ENCODE measurements at regions not wholly inside any gene's neighbourhood (a gene's known extent, or its start where the extent isn't known, plus 50 kb on each side); places are given as distances from the start of the nearest gene placed in this dataset.

DNA sequence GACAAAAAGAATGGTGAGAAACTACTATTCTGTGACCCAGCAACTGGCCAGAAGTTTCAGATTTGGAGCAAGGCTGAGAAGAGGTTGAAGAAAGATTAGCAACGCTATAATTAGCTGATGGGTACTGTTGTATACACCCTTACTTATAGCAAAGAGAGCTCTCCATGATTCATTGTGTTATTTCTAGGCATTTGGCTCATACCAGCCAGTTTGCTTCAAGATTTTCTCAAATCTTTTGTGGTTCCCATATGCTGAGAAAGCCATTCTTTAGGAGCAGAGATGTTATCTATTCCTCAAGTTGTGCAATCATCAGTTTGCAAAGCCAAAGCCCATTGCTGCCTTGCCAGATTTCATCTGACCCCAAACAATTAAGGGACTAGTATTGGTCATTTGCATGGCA is 179.4 kb downstream of the ETS1 start:
- FAIRE-seq (no peak), DNase-seq (ENCODE audit: low spot score in 2 of 2) (no peak)

DNA sequence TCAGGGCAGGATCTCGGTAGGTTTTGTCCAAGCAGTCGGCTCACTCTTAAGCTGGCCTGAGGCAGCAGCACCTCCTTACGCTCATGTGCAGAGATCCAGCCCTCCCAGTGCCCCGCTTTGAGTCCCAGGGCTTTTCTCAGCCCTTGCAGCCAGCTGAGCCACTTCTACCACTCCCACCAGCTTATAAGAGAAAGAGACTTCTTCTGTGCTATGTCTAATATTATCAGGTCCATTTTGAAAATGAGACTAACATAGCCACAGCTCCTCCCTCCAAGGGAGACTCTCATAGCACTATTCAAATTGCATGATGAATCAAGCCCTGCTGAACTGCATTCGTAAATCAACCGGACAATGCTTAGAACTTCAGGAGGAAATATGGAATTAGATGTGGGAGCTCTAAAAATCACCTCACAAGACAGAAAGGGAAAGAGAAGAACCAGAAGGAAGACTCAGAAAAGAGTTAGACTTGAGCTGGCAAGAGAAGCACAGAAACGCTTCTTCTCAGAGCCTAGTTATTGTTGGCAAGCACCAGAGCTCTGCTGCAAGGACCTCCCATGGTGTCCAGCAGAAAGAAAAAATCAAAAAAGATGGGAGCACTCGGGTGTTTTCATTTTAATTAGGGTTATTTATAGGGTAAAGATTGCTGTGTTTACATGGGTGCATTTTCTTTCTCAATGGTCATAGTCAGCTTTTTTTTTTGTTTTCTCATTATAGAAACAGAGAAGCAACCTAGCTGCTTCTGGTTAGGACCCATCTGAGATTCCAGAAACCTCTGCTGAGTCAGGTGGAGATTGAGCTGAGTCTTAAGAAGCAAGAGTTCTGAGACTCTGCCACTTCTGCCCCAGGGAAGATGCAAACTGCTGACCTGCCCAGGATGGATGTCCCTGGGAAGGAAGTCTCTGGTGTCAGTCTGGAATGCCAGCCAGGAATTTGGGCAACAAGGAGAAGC is 181.4 kb downstream of the ETS1 start:
- no peak for FAIRE-seq
- DNase-seq (ENCODE audit: low spot score in 2 of 2) = no peak

DNA sequence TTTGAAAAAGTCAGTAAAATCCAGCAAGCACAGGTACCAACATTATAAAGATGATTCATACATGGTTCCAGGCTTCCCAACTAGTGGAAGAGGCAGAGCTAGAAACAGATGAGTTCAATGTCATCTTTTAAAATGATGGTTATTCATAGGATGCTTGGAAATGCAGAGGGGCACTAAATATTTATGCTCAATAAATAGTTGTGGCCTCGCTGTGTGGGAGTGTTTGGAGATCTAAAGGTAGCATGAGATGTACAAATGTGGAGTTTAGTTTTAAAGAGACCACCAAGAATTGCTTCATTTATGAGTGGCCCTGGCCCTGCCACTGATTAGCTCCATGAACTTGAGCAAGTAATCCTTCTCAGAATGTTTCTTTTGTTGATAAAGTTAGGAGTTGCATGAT is 182.2 kb downstream of the ETS1 start:
- FAIRE-seq (no peak), DNase-seq (ENCODE audit: low spot score in 2 of 2) (no peak)

DNA sequence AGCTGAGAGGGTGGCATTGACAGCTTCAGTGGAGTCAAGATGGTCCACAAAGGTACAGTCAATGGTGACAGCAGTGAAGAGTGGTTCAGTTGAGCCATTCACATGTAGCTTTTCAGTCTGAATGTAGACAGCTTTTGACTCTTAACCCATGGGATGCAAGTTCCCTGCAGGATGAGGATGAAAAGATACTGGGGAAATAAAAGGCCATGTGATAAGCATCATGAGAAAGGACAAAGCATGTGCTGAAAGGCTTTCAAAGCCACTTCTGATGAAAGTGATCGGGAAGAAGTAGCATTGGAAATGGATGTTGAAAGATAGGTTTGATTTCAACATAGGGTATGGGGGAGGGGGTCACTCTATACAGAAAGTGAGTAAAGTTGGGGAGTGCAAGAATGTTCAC is 182.9 kb downstream of the ETS1 start:
- no peak for DNase-seq (ENCODE audit: low spot score in 2 of 2)
- no peak for FAIRE-seq

DNA sequence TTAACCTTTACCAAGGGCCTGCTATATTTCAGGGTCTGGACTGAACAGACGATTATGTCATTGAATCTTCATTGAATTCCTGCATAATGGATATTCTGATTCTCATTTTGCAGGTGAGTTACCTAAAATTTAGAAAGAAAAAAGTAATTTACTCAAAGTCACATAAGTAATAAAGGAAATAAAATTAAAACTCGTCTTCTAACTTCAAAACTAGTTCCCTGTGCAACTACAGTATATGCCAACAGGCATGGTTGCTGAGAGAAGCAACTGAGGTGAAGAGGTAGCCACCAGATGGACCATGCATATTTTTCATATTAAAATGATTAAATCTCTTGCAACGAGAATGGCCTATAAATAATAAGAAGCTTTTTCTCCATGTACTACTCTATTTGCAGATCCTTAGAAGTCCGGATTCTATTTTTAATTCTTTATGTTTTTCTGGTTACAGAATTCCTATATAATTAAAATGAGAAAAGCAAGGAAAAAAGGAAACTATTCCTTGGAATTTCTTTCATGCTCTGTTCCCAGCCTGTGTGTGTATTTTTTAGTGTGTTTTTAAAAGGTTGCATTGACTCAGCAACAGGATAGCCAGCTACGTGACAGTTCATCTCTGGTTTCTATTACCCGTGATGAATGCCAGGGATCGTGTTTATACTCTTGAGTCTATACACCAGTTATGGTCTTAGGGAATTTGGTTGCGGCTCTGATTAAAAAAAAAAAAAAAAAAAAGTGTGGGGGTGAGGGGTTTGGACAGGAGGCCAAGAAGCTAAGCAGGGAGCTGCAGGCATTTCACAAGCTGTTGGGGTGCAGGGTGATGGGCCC is 186.8 kb downstream of the ETS1 start:
- no peak for DNase-seq (ENCODE audit: low spot score in 2 of 2)
- no peak for FAIRE-seq

DNA sequence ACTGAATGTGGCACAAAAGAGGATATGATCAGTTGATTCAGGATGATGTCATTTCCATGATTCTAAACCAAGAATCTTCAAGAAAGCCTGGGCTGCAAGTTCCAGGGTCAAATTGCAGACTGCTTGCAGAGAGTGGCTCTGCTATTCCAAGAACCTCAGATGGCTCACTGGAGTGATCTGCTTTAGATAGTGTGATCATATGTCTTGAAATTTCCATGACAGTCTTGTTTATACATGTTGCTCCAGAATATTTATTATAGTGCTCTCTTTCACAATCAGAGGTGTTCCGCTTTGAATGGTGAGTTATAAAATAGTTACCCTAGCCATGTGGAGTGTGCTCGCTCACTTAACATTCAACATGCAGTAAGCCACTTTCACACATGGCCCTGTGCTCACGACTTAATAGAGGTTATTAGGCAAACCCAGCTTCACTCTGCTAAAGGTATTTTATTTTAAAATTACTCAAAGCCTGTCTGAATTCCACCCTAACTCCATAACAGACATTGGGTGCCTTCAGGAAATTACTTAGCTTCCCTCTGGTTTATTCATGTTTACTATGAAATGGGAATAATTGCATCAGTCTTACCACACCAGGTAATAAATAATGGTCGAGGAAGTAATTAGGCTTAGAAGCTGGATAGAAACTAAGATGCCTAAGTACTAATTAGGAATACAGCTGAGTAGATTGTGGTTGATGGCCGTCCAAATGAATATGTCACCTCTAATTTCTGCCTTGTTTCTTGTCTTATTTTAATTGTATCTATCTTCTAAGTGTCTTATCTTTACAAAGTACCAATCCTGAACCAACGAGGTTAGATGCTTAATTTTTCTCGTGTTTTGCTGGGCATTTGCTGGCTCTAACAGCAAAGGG is 187.9 kb downstream of the ETS1 start:
- DNase-seq (ENCODE audit: low spot score in 2 of 2) (no peak), FAIRE-seq (no peak)

DNA sequence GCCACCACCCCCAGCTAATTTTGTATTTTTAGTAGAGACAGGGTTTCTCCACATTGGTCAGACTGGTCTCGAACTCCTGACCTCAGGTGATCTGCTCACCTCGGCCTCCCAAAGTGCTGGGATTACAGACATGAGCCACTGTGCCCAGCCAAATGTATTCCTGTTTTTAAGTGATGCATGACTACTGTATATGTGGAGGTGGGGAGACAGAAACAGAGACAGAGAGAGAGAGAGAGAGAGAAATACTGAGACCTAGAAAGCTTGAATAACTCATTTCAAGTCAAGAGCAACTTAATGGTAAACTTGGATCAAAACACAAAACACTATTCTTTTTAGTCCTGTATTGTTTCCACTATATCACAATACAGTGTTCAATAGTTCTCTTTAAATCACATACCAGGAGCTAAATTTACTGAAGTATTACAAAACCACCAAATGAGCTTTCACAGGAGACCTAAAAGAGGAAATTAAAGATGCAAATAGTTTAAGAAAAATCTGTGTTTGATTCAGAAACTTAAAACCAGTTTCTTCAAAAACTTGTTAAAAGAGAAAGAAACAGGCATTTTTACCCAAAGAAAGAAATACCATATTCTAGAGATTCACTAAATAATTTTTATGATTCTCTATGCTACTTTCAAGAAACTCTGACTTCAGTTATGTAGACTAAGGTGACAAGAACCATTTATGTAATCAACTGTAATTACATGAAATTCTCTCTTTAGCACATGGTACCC is 188.7 kb downstream of the ETS1 start:
- DNase-seq (ENCODE audit: low spot score in 2 of 2) = no peak
- FAIRE-seq = no peak

DNA sequence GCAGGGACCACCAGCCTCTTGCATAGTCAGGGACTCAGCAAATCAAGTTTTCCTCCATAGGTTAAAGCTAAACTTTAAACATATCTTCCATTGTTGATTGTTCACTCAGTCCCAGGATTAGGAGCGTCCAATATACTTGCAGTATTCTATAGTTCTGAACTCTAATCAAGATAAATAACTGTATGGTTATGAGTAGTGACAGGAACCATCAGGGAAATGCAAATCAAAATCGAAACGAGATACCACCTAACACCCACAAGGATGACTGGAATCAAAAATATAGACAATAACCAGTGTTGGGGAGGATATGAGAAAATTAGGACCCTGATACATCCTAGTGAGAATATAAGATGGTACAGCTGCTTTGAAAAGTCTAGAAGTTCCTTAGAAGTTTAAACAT is 190.0 kb downstream of the ETS1 start:
- no peak for DNase-seq (ENCODE audit: low spot score in 2 of 2)
- FAIRE-seq = no peak

DNA sequence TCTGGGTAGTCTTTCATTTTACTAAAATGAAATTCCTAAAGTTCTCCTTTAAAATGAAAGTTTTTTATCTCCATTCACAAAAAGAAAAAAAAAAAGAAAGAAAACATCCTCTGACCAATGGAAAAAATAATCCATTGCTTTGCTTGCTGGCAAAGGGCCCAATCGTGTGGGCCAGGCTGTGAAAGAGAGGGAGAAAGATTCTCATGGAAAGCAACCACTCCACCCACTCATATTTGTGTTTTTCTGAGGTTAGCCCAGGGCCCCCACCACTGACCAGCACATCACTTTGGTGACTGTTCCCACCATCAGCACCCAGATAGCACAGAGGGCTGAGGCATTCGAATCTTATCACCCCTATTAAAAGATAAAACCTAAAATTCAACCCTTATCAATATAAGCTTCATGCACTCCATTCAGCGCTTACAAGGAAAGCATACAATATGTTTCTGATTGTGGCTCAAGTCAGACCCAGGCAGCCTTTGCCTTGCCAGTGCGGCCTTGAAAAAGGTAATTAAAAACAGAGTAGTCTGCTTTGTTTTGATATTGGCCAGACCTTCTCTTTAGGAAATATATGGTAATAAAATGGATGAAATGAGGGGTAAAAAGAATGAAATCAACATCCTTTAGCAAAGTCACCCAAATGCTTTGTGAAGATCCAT is 192.8 kb downstream of the ETS1 start:
- DNase-seq (ENCODE audit: low spot score in 2 of 2) = no peak

DNA sequence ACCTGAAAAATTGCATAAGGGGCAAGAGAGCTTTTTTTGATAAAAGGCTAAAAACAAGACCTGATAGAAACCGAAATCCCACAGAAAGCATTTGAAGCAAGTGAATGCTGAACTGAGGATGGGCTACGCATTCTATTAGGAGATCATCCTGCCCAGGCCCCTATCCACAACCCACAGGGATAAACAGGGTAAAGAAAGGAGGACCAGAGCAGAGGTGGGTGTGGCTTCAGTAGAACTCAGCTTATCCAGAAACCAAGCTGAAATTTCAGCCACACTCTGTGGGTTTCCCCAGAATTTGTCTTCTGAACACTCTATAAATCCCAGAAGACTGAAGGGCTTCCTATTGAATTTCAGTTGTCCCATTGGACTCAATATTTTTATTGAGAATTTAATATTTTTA is 195.1 kb downstream of the ETS1 start:
- no peak for DNase-seq (ENCODE audit: low spot score in 2 of 2)
- FAIRE-seq = no peak

More for the DNA sequence above, 192.8 kb downstream of the ETS1 start:
- no peak for FAIRE-seq

DNA sequence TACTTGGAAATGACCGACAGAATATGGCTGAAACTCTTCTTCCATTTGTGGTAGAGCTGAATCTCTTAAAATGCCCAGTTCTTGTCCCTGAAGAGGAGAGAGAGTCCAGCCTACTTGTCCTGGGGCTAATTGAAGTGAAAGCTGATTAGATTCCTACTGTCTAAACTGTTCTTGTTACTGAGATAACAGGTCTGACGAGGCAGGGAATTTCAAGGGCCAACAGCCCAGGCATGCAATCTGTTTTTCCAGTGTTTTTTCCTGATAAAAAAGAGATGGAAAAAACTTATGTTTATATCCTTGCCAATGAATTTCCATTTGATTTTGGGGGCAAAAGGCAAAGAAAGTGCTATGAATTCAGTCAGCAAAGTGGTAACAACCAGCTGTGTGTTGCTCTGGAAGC is 195.5 kb downstream of the ETS1 start:
- no peak for FAIRE-seq
- DNase-seq (ENCODE audit: low spot score in 2 of 2) = no peak

DNA sequence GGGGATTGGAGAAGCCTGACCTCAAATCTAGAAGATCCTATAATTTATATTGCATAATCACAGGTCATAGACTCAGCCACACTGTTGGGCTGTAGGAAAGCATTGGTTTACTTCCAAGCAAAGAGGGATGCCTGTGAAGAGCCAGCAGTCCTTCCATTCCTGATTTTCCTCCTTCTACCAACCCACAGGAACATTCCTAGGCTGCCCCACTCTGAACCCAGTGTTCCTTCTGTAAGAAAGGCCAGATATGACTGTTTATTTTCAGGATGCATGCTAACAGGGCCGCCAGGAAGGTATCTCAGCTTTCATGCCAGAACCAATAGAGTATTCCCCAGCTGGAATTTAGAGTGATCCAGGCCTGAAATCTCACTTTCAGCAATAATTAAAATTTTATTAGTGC is 197.1 kb downstream of the ETS1 start:
- no peak for DNase-seq (ENCODE audit: low spot score in 2 of 2)
- FAIRE-seq = no peak

DNA sequence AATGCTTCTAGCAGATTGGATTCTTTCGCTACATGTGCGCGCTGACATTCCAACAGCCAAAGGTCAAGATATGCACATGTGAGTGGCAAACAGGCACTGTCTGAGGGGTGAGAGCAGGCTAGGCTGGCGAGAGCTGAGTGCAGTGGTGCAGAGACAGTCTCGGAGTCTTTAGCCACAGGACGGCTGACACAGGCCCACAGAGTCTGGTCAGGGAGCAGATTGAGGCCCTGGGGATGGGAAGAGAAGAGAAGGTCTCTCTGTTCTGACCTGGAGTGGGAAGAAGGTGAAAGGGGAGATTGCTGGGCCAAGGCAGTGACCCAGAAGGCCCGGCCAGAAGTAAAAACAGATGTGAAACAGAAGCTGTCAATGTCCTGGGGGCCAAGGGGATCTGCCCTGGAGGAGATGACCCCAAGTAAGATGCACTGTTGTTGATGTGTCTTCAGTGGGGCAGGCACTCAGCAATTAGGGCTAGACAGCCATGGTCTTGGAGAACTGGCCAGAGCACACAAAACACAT is 197.8 kb downstream of the ETS1 start:
- DNase-seq (ENCODE audit: low spot score in 2 of 2) = no peak

DNA sequence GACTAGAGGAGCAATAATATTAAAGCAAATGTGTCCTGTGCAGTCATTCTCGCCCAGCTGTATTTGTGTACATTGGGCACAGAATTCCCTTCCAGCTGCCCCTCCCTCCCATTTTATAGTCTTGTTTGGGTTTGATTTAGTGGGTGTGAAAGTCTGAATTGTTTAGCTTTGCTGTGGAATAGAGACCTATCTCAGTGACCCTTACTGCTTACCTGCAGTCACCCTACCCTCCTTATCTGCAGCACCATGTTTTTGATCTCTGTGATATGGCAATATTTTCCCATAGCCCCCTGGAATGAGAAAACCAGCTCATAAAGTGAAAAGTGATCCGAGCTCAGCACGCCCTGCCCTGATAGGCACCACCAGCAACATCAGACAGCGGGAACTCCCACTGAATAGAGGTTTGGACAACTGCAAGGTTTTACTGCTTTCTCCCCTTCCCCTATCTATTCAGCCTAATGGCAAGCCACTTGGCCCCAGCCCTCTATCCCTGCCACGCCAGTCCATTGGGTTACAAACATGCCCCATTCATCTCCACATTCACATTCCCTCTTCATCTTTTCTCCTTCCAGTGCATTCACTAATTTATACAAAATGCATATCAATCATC is 199.0 kb downstream of the ETS1 start:
- DNase-seq (ENCODE audit: low spot score in 2 of 2) (no peak), FAIRE-seq (no peak)

More for the DNA sequence above, 197.8 kb downstream of the ETS1 start:
- no peak for FAIRE-seq

DNA sequence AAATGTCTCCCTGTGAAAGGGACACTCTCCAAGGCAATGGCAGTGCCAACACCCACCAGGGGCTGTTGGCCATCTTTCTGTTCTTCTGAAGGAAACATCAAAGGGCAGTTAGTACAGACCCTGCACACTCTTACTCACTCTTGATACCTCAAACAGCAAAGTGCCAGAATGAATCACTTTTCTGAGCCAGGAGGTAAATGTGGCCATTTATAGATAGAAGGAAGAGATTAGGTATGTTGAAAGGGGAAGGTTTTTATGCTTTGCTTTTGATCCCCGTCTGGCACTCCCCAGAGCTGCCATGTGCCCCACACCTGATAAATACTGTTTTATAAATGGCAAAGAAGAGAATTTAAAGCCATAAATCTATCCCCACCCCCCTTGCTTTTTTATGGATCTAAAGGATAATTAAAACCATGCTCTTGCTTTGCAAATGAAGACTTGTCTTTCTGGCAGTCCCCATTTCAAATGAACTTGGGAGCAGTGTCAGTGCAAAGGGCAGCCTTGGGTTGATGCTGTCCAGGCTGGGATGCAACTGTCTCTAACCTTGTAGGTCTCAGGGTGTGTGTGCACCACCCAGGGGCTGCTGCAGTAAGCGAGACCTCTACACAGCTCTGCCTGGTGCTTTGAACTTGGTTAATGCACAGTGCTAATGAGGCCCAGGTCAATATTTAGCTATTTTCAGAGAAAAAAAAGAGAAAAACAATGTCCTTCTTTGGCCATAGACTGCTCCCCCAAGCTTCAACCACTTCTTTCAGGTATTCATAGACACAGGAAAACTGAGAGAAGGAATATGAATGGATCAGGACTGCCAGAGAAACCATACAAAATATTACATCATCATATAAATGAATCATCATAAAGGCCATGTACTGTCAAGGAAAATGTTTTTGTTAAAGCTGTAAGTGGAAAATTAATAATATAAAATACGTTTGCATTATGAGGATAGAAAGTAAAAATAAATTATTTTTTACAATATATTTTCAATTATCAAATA is 207.5 kb downstream of the ETS1 start:
- DNase-seq (ENCODE audit: low spot score in 2 of 2) = no peak
- no peak for FAIRE-seq

DNA sequence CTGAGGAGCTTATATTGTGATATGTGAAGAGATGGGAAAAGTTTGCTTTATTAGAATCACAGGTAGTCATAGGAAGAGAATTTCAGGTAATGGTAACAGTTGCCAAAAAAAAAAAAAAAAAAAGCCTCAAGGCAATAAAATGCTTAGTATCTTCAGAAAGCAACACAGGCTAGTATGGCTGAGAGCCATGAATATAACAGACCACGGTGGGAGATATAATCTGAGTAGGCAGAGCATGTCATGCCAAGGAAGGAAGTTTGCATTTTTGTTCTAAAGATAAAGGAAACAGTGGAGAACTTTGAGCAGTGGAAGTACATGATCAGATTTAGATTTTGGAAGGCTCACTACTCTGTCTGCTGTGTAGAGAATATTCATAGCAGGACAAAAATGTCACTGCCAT is 211.4 kb downstream of the ETS1 start:
- DNase-seq (ENCODE audit: low spot score in 2 of 2) (no peak), FAIRE-seq (no peak)

DNA sequence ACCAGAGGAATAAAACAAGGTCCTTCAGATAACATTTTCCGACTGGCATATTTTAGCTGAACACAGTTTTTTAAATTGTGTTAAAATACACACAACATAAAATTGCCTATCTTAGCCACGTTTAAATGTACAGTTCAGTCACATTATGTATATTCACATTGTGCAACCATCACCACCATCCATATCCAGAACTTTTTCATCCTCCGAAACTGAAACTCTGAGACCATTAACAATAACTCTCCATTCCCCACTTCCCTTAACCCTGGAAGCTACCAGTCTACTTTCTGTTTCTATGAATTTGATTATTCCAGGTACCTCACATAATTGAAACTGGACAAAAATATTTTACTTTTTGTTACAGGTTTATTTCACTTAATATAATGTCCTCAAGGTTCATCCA is 213.3 kb downstream of the ETS1 start:
- DNase-seq (ENCODE audit: low spot score in 2 of 2) = no peak
- no peak for FAIRE-seq

DNA sequence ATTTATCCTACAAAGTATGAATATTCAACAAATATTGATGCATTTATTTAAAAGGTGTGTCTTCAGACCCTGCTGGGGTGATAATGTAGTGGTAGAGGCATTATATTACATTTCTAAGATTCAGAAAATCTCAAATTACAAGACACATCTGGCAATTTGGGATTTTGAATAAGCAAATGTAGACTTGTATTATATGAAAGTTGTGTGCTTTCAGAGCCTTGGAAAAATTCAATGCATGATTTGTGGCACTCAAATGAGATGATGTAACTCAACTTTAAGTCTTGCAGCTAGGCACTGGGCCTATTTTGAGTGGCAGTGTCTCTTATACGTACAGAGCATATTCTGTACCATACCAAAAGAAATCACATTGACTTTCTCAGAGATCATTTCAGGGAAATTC is 214.4 kb downstream of the ETS1 start:
- DNase-seq (ENCODE audit: low spot score in 2 of 2) = no peak
- no peak for FAIRE-seq
